KMS-11 (cell line): ENCODE measurements at regions not wholly inside any gene's neighbourhood (a gene's known extent, or its start where the extent isn't known, plus 50 kb on each side); places are given as distances from the start of the nearest gene placed in this dataset.
"Not testable (repeated sequence)": the region's sequence is repeated elsewhere in the genome, so short reads cannot be mapped to it uniquely, and the experiment has no call there.

ENCODE experiments used
- H2AFZ ChIP-seq: fragments of 200-600 bp; sonication (generic); 2 replicates; pipeline ENCODE4 v1.6.1; 2016; ENCODE audit warnings: antibody characterized with exemption, mixed run types, low read depth
- H3K27ac ChIP-seq: fragments of 200-600 bp; sonication (generic); 2 replicates; pipeline ENCODE4 v1.6.1; 2016; ENCODE audit warnings: mild to moderate bottlenecking, mixed run types
- H3K27me3 ChIP-seq: fragments of 200-600 bp; sonication (generic); 2 replicates; pipeline ENCODE4 v1.6.1; 2017; ENCODE audit warnings: mild to moderate bottlenecking, low read depth, mixed run types, moderate library complexity; ENCODE audit not compliant: insufficient read depth
- H3K36me3 ChIP-seq: fragments of 200-600 bp; sonication (generic); 2 replicates; pipeline ENCODE4 v1.6.1; 2017; ENCODE audit warnings: mild to moderate bottlenecking, mixed run types; ENCODE audit not compliant: insufficient read depth
- H3K4me1 ChIP-seq: fragments of 200-600 bp; sonication (generic); 2 replicates; pipeline ENCODE4 v1.6.1; 2016; ENCODE audit warnings: mild to moderate bottlenecking, low read depth, mixed run types; ENCODE audit not compliant: poor library complexity, severe bottlenecking
- H3K4me2 ChIP-seq: fragments of 200-600 bp; sonication (generic); 2 replicates; pipeline ENCODE4 v1.7.0; 2016; ENCODE audit warnings: mild to moderate bottlenecking, mixed run types
- H3K4me3 ChIP-seq: fragments of 200-600 bp; sonication (generic); IDR thresholded peaks from 2 replicates; pipeline ENCODE4 v1.6.1; 2017; ENCODE audit warnings: low read depth, low read length, mixed read lengths; ENCODE audit not compliant: insufficient read depth
- H3K79me2 ChIP-seq: fragments of 200-600 bp; sonication (generic); 2 replicates; pipeline ENCODE4 v1.6.1; 2016; ENCODE audit warnings: low read depth, mixed run types; ENCODE audit not compliant: insufficient read depth
- H3K9ac ChIP-seq: fragments of 200-600 bp; sonication (generic); 2 replicates; pipeline ENCODE4 v1.6.1; 2016; ENCODE audit warnings: mild to moderate bottlenecking, mixed run types
- H4K20me1 ChIP-seq: fragments of 200-600 bp; sonication (generic); 2 replicates; pipeline ENCODE4 v1.6.1; 2016; ENCODE audit warnings: mild to moderate bottlenecking, mixed run types; ENCODE audit not compliant: insufficient read depth
- TF ChIP-seq, protein P1 (sequence below): fragments of 200-600 bp; sonication (generic); conservative IDR thresholded peaks from 2 replicates; pipeline ENCODE4 v1.6.1; 2017; ENCODE audit warnings: low read depth, mild to moderate bottlenecking, antibody characterized with exemption, low read length, moderate library complexity, mixed read lengths

GRCh38 chr5:106269252-106269843, 1401.4 kb downstream of the EFNA5 start:
- H3K79me2 ChIP-seq: no peaks in the 10 kb centered on the region
- H3K4me1 ChIP-seq: peaks cover 11% of the 10 kb centered on the region
- H3K4me3 ChIP-seq: no peak overlapping the region
- no peak overlapping the region for H3K27ac ChIP-seq
- no peaks in the 10 kb centered on the region for H3K27me3 ChIP-seq
- H2AFZ ChIP-seq: no peak overlapping the region
- H4K20me1 ChIP-seq: no peaks in the 10 kb centered on the region
- H3K4me2 ChIP-seq: no peak overlapping the region
- TF ChIP-seq, protein P1, sequence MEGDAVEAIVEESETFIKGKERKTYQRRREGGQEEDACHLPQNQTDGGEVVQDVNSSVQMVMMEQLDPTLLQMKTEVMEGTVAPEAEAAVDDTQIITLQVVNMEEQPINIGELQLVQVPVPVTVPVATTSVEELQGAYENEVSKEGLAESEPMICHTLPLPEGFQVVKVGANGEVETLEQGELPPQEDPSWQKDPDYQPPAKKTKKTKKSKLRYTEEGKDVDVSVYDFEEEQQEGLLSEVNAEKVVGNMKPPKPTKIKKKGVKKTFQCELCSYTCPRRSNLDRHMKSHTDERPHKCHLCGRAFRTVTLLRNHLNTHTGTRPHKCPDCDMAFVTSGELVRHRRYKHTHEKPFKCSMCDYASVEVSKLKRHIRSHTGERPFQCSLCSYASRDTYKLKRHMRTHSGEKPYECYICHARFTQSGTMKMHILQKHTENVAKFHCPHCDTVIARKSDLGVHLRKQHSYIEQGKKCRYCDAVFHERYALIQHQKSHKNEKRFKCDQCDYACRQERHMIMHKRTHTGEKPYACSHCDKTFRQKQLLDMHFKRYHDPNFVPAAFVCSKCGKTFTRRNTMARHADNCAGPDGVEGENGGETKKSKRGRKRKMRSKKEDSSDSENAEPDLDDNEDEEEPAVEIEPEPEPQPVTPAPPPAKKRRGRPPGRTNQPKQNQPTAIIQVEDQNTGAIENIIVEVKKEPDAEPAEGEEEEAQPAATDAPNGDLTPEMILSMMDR: peak; percentile 55
- H3K36me3 ChIP-seq: no peaks in the 10 kb centered on the region
- no peak overlapping the region for H3K9ac ChIP-seq

- no peaks in the 10 kb centered on the region for H3K79me2 ChIP-seq
- no peaks in the 10 kb centered on the region for H3K36me3 ChIP-seq
- H3K4me3 ChIP-seq: no peak overlapping the region
- H3K27ac ChIP-seq: no peak overlapping the region
- TF ChIP-seq, protein P1: no peak
- H2AFZ ChIP-seq: no peak overlapping the region
- no peaks in the 10 kb centered on the region for H3K27me3 ChIP-seq
- no peak overlapping the region for H3K9ac ChIP-seq
- H3K4me1 ChIP-seq: peaks cover 14% of the 10 kb centered on the region
- no peak overlapping the region for H3K4me2 ChIP-seq
- H4K20me1 ChIP-seq: no peaks in the 10 kb centered on the region
Measured at GRCh38 chr5:106267256-106267655, 1403.5 kb downstream of the EFNA5 start.

- H3K4me3 ChIP-seq: no peak overlapping the region
- peaks cover 5% of the 10 kb centered on the region for H3K4me1 ChIP-seq
- no peak overlapping the region for H3K4me2 ChIP-seq
- H4K20me1 ChIP-seq: no peaks in the 10 kb centered on the region
- H3K79me2 ChIP-seq: no peaks in the 10 kb centered on the region
- H3K9ac ChIP-seq: no peak overlapping the region
- TF ChIP-seq, protein P1: no peak
- no peak overlapping the region for H2AFZ ChIP-seq
- no peaks in the 10 kb centered on the region for H3K27me3 ChIP-seq
- no peaks in the 10 kb centered on the region for H3K36me3 ChIP-seq
- no peak overlapping the region for H3K27ac ChIP-seq
Measured at GRCh38 chr5:106262395-106262794, 1408.3 kb downstream of the EFNA5 start.

GRCh38 chr5:106259431-106260090, 1411.2 kb downstream of the EFNA5 start:
- not testable (repeated sequence) for H3K79me2 ChIP-seq, H3K4me2 ChIP-seq, H3K4me1 ChIP-seq, H4K20me1 ChIP-seq, H3K36me3 ChIP-seq, H3K4me3 ChIP-seq, H3K27me3 ChIP-seq, H3K27ac ChIP-seq, H3K9ac ChIP-seq, H2AFZ ChIP-seq

- H2AFZ ChIP-seq: no peak overlapping the region
- no peak overlapping the region for H3K4me2 ChIP-seq
- no peaks in the 10 kb centered on the region for H3K27me3 ChIP-seq
- no peaks in the 10 kb centered on the region for H3K36me3 ChIP-seq
- peaks cover 5% of the 10 kb centered on the region for H3K4me1 ChIP-seq
- no peaks in the 10 kb centered on the region for H4K20me1 ChIP-seq
- H3K9ac ChIP-seq: no peak overlapping the region
- H3K4me3 ChIP-seq: no peak overlapping the region
- no peak overlapping the region for H3K27ac ChIP-seq
- TF ChIP-seq, protein P1: no peak
- no peaks in the 10 kb centered on the region for H3K79me2 ChIP-seq
Measured at GRCh38 chr5:106258591-106259125, 1412.1 kb downstream of the EFNA5 start.
